ENCODE measurements at regions not wholly inside any gene's neighbourhood (a gene's known extent, or its start where the extent isn't known, plus 50 kb on each side); places are given as distances from the start of the nearest gene placed in this dataset.

DNA sequence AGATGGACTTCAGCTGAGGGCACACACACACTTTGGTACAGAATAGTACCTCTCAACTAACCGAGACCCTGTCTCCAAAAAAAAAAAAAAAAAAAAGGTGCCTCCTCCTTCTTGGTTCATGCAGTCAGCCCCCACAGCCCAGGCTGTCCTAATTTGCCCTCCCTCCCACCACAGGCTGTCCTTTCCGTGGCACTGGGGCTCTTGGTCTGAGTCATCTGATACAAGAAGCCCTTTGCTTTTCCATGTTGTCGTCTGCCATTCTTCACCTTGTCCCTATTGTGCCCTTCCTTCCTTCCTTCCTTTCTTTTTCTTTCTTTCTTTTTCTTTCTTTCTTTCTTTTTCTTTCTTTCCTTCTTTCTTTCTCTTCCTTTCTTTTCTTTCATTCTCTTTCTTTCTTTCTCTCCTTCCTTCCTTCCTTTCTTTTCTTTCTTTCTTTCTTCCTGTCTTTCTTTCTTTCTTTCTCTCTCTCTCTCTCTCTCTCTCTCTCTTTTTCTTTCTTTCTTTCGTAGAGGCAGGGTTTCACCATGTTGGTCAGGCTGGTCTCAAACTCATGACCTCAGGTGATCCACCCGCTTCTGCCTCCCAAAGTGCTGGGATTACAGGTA, 96.0 kb upstream of the IKZF1 start:
- DNase-seq = no peak

DNA sequence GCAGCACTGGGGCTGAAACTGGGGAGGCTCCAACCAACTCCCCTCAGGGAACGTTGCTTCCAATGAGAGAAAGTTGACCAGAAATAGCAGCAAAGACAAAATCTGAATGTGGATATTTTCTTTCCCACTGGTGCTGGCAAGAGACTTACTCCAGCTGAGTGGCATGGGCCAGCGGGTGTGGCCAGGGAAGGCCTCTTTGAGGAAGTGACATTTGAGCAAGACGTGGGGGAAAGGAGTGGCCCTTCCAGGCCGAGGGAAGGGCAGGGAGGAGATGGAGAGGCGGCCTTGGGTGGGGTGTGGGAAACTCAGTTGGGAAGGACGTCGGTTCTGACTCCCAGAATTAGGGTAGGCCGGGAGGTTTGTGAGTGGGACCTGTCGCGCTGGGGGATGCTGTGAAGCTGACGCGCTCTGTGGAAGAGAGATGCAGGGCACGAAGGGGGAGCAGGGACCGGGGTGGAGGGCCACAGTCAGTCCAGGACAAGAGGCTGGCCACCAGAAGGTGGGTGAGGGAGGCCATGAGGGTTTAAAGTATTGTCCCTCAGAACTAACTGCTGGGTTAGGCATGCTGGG, 96.7 kb upstream of the IKZF1 start:
- no peak for DNase-seq

DNA sequence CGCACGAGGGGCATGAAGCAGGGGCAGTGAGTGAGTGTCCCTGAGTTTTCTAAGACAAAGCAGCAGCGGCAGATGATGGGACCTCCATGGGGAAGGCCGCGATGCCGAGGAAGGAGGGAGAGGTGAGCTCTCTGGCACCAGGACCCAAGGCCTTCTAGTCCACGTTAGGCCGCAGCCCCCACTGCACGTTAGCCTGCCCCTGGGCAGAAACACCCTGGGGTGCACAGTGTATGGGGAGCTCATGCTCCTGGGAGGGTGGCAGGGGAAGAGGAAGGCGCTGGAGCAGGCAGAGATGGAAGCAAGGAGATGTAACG, 97.3 kb upstream of the IKZF1 start:
- DNase-seq = no peak

DNA sequence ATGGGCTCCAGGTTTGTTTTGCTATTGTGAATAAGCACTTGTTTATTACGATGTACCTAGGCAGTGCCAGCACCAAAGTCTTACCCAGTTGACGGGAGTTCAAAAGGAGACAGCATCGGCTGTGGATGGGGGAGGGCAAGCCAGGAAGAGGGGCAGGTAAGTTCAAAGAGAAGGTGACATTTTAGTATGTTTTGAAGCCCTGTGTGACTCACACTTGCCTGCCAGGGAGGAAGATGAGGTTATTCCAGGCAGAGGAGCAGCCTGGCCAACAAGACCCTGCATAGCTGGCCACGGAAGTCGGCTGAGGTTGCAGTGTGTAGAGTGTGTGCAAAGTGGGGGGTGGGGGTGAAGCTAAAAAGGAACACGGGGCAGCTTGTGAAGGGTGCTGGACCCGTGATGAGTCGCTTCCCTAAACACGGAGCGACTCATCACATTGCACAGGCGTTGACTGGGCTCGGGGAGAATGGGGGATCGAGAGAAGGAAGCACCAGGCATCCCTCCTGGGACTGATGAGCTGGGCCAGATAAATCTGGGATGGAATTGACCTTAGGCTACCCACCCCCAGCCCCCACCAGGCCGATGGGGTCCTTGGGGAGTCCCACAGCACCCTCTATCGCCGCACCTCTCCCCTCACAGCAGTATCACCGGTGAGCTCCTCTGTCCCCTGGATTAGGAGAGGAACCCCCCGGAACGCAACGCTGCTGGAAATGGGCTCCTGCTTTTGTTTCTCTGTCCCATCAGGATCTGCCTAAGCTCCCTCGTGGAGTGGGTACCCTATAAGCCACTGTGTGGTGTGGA, 97.9 kb upstream of the IKZF1 start:
- no peak for DNase-seq

DNA sequence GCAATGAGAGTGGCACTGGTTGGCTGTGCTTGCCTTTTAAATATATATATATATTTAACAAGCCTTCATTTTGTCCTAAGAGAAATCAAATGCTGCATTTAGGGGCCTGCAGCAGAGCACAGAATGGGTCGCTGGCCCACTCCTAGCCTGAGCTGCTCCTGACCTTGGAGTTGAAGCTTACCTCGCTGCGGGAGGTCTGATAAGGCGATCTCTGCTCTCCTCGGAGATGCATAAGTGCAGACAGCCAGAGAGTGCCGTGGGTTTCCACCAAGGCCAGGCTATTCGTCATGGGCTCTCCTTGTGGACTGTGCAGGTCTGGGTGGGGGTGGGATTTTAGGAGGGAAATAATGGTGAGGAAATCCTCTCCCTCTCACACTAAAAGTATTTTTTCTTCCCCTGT, 99.5 kb upstream of the IKZF1 start:
- DNase-seq = no peak

DNA sequence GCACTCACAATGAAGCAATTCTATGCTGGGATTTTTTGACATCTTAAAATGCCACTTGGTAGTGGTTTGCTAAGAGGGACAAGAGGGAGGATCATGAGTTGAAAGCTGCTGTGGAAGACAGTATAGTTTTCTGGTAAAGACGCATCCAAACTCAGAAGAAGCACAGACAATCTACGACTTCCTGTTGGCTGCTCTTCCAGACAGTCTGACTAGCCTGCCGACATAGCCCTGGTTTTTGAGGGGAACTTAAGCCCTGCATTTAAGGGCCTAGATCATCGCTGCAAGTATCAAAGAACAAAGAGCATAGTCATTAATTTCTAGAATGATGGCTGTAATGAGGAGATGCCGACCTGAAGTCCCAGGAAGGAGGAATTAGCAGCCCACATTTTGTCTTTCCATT, 99.9 kb upstream of the IKZF1 start:
- no peak for DNase-seq

DNA sequence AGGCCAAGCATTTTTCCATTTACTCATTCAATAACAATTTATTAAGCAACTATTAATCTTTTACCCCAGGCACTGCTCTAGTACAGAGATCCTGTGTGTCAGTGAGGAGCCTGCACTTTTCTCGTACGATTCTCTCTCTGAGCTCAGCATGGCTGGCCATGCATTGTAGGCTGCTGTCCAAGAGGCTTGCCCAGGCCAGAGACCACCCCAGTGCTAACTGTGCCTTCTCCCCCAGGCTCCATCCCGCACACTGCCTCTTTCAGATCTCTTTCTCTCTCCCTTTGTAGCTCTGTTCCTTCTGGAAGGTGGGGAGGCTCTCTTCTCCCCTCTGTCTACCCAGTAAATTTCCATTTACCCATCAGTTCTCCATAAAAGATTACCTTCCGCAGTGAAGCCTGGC, 101.0 kb upstream of the IKZF1 start:
- DNase-seq = no peak

DNA sequence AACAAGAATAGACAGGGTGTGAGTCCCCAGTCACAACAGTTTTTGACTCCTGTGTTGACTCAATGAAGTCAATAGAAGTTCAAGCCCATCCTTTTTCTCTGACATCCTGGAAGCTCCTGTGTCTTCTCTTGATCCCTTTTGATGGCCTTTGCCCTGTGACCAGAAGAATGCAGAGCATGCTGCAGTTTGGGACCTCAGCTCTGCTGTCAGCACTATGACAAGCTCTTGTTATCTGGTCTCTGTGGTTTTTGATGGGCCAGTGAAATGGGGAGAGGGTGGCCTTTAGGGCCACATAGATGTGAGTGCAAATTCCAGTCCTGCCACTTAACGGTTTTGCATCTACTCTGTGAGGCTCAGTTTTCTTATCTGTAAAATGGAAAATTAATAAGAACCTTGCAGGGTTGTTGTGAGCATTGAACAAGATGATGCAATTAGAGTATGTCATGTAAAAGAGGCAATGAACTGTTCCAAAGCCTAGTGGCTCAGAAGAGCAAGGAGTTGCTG, 102.4 kb upstream of the IKZF1 start:
- no peak for DNase-seq

DNA sequence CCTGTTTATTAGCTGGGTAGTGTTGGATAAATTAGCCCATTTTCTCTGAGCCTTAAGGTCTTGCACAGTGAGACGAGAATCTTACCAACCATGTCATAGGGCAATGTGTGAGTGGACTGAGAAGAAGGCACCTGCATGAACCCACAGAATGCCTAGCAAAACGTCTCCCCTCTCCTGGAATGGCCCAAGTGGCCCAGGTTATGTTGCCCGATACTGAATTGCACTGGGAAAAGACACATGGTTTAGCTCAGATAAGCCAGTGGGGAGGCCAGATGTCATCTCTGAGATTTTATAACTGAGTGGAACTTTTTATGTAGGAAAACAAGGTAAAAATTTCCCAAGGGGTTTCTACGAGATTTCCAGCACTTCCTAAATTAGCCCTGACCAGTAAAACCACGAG, 104.7 kb upstream of the IKZF1 start:
- DNase-seq = no peak

DNA sequence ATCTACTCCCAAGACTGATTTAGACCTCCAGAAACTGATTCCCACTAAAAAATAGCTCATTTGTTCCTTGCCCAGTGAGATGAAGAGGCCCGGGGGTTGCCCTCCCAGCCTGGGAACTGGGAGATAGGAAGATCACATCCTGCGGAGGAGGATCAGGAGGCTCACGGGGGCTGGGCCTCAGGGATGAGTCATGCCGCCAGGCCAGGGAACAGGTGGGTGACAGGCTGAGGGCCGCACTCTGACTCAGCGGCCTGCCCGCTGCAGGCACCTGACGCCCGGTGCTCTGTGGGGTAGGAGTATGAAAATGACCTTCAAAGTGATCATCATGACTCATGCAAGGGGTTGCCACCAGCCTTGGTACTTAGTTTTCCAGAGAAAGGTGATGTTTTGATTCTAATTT, 104.5 kb upstream of the ZPBP start:
- peak; percentile 80 for DNase-seq

DNA sequence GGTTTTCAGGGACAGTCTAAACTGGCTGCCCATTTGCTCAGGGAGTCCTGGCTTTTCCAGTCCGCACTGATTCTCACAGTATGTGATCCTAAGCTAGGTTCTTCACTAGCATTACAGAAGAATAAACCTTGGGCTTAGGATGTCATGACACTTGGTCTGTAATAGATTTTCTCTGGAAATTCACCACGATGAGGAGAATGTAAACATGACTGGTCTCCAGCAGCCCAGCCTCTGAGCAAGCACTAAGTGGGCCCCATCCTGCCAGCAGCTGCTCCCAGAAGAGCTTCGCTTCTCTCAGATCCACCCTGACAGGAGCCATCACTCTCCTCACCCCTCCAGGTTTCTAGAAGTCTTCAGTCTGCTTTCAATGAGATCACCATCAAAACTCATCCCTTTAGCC, 103.7 kb upstream of the ZPBP start:
- peak; percentile 55 for DNase-seq

DNA sequence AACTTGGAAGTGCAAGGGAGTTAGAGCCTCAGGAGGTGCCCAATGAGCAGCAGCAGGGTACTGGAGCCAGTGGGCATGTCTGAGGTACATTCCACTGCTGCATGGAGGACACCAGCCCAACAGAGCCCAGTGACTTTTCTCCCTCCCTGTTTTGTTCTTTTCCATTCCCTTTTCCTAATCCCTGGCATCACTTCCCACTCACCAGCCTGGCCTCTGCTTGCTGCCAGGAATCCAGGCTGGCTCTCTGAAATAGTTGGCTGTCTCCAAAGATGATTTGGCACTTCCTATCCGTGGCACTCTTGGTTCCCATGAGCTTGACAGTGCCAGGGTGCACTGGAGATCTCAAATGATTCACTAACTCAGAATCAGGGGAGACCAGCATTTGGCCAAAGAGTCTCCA, 97.7 kb upstream of the ZPBP start:
- no peak for DNase-seq

DNA sequence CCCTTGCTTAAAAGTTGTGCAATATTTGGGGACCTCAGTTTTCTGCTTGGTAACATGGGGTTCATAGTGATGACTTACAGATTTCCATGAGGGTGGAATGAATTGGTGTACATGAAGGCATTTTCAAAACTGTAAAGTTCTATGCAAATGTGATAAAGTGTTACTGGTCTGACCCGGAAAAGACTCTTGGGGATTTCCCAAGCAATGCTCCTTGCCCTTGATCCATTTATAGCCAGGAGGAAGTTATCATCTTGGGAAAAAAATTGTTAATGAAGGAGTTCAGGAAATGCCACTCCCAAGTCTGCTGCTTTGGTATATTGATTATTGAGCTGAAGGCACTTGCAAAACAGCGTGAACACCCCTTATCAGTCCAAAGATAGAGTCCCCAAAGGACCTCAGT, 96.3 kb upstream of the ZPBP start:
- DNase-seq = no peak

DNA sequence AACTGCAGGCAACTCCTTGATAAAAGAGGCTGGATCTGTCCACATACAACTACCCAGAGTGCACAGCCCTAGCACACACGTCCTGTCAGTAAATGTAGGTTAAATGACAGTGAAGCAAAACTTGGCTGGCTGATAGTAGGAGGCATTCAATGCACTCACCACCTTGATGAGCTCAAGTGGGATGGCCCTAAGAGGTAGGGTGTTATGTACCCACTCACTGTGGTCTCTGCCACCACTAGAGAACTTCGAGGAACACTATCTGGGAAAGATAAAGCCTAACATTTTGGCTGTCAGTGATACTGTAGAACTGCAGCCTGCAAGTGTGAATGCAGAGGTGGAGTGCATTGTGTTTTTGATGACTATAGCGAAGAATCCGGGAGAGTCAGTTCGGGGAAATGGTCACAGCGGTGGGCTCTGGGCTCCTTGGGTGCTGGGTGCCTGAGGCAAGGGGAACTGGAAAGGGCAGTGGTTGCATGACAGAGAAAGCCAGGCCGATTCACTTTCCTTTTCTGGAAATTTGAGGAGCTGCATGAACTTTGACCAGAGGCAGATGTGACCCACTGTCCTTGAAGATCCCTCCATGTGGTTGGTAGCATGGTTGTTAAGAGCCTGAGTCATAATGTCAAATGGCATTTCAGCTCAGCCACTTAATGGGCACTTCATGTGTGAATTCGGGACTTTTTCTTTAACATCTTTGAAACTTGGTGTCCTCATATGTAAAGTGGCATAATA, 93.1 kb upstream of the ZPBP start:
- DNase-seq = no peak

DNA sequence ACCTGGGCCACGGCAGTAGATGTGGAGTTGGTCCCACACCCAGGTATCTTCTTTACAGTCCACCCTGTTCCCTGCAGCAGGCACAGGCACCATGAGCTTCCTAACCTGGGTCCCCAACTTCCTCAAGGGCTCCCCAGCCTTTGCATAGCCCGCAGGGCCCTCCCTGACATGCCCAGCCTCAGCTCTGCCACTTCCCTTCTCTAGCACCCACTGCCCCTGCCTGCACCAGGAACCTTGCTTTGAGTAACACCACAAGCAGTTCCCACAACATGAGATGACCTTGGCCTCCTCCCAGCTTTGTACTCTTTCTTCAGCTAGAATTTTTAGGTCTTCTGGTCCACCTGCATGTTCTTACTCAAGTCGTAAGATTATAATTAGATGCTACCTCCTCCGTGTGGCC, 92.2 kb upstream of the ZPBP start:
- DNase-seq = no peak

DNA sequence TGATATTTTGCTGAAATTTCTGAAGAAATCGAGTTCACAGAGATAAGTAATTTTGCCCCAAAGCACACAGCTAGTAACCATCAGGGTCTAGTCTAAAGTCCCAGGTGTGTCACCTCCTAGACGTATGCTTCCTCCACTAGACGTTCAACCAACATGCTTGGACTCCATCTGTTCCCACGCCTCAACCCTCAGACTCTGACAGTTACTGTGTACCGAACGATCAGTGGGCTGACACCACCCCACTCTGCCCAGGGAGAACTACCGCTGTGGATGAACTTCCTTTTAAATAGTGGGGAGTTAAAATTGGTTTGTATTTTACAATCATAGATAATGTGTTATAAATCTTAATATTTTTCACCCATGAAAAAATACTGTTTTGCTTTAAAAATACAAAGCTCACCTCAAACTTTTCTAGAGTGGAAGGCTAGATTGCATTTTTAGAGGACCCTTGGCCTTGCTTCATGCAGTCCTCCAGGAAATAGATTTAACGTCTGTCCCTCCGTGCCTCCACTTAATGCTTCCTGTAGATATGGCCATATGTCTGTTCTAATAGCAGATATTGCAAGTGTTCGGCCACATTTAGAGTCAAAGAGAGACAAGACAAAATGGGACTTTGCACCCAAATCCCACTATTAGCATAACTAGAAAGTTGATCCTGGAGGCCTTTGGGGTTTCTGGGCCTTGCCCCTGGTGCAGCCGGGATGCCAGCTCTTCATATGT, 91.4 kb upstream of the ZPBP start:
- no peak for DNase-seq

DNA sequence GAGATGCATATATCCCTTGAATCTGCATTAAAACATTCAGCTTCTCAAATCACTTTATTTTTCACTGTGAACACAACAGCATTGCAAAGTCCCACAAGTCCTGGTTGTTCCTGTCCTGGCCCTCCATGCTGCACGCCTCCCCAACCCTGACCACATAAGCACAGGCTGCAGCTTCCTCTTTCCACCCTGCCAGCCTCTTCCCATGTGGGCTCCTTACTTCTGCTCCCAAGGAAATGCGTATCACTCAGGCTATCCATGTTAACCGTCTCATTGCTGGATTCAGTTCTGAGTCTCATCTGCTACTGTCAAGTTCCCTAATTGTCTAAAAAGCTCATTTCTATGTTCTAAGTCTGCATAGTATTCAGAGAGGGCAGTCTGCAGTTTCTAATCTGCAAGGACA, 89.7 kb upstream of the ZPBP start:
- DNase-seq = no peak

DNA sequence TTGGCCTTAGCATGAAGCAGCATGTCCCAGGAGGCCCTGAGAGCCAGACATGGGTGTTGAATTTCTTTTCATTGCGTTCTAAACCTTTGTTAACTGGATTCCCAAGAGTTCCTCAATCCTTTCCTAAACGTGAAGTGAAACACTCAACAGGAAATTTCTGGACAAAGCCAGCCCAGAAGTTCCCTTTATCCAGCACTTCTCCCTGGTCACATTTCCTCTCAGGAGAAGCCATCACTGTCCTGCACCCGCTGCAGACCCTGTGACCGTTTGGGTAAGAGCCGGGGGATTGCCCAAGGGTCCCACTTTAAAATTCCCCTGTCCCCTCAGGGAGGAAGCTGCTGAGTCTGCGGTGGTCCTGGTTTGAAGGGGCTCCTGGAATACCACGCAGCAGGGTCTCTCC, 88.0 kb upstream of the ZPBP start:
- no peak for DNase-seq

DNA sequence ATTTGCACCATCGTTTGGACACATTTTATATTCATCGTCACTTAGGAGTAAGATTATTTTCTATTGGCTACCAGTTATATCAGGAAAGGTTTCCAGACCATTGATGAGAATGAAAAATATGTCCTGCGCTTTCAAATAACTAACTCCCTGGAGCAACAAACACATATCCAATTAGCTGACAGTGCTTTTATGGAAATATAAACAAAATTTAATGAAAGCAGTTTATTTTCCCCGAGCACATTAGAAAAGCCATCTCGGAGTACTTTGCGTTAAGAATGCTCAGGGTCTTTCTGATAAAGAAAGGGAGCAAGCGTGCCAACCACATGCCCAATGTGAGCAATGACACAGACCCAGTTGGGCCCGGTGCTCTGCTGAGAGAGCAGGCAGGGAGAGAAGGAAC, 85.1 kb upstream of the ZPBP start:
- DNase-seq = no peak

DNA sequence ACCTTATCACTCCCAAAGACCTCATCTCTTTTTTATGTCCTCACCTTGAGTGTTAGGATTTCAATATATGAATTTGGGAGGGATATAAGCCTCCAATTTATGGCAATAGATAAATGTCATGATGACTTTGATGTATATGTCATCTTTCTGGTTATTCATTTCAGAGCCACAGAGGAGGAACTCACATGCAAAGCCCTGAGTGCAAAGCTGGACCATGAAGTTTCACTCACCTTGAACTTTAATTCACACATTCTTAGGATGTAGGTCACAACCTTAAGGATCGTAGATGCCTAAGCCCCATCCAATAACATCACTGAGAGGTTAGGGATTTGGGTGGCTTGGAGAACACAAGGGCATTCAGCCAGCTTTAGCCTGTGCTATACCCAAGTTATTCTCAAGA, 81.9 kb upstream of the ZPBP start:
- DNase-seq = no peak

DNA sequence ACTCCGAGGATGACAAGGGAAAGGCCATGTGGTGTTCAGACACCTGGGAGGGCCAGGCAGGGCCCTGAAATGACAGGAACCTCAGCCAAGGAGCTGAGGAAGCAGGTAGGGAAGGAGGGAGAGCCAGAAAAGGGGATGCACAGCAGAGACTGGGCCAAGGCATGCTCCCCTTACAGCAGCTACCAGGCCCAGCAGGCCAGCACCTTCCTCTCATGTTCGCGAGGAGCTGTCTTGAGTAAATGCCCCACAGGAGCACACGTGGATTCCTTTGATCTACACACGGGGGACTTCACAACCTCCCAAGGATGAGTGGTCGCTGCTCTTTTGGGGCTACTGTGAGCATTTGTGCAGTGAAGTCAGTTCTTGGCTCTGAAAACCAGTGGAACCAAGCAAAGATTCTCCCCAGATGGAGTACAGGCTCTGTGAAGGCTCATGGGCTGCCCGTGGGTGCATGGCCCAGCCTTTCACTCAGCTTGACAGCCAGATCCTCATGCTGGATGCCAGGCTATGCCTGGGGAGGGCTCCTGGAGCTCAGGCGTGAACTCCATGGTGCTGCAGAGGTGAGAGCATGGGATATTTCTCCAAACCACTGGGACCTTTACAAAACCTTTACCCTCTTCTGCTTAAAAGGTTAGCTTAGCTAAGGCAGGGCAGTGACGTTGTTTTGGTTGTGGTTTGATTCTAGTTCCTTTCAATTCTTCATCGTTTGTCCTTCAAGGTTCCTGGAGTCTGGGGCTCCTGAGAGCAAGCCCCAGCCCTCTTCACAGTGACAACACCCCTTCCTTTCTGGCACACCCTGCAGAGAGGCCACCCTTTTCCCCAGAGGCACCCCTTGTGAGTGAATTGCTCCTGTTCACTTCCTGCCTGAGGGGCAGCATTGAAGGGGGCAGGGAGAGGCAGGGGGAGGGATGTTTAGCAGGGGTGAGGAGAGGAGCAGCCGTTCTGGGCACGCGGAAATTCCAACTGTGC, 74.2 kb upstream of the ZPBP start:
- DNase-seq = no peak

DNA sequence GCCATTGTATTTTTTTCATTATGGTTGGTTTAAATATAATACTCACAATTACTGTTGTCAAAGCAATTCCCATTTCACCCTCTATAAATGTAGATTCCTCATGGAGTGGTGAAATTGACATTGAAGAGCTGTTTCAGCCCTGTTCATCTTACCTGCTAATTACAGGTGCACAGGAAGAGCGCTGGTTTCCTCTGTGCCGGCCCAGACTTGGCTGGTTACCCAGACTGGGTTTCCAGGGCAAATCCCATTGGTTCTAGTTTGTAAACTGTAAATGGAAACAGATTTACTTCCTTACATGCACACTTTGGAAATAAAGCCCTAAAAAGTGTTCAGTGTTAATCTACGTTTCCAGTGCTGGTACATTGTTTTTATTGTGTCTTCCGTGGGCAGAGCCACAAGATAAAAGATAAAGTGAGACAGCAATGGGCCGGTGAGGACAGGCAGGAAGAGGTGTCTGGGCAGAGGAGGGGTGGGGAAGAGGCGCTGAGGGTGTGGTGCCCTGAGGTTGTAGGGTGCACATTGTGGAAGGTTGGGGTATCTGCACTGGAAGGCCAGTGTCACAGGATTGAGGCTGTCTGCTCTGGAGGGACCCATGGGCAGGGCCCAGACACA, 71.6 kb upstream of the ZPBP start:
- DNase-seq = no peak
